Gastrocnemius medialis (tissue), 4 donors: ENCODE measurements at regions not wholly inside any gene's neighbourhood (a gene's known extent, or its start where the extent isn't known, plus 50 kb on each side); places are given as distances from the start of the nearest gene placed in this dataset.

Experiments
- CTCF ChIP-seq, 5 experiments: fragments of 450-650 bp in 3 of 5; fragments of 200-600 bp in 2 of 5; sonication (generic) in 2 of 5; IDR thresholded peaks in 4 of 5; conservative IDR thresholded peaks in 1 of 5; 1 replicate in 4 of 5; 2 replicates in 1 of 5; pipeline ENCODE4 v1.5.1; 2016 to 2019; ENCODE audit warnings: antibody characterized with exemption in 5 of 5, mild to moderate bottlenecking in 3 of 5, moderate library complexity in 3 of 5
- POLR2A ChIP-seq, 2 donors: fragments of 450-650 bp; IDR thresholded peaks; one replicate each; pipeline ENCODE4 v1.6.1; 2017; ENCODE audit warnings: antibody characterized with exemption in 2 of 2, mild to moderate bottlenecking in 2 of 2, moderate library complexity in 2 of 2

- TF ChIP-seq CTCF (IDR thresholded peaks at IDR 0.05 in 4 of 5, conservative IDR thresholded peaks at IDR 0.05 in 1 of 5) (no peak), POLR2A (IDR thresholded peaks at IDR 0.05) (no peak)
Measured at GRCh38 chr17:13995856-13996271, 73.4 kb upstream of the COX10 start.
